Activated CD4-positive, alpha-beta T cell treated with anti-CD3 and anti-CD28 coated beads, Interleukin-10, Interleukin-2, amounts not matched to agents 100 ng/mL and 50 ng/mL, durations not matched to agents 16 hours and 8 hours (primary cell): ENCODE measurements at regions not wholly inside any gene's neighbourhood (a gene's known extent, or its start where the extent isn't known, plus 50 kb on each side); places are given as distances from the start of the nearest gene placed in this dataset.
A peak's percentile ranks its signal among the peaks of the same experiment; 100 is the strongest.
"Not testable (repeated sequence)": the region's sequence is repeated elsewhere in the genome, so short reads cannot be mapped to it uniquely, and the experiment has no call there.

ENCODE experiments used
- DNase-seq: peaks from one replicate; pipeline ENCODE4 v3.0.0-alpha.2; 2020

DNA sequence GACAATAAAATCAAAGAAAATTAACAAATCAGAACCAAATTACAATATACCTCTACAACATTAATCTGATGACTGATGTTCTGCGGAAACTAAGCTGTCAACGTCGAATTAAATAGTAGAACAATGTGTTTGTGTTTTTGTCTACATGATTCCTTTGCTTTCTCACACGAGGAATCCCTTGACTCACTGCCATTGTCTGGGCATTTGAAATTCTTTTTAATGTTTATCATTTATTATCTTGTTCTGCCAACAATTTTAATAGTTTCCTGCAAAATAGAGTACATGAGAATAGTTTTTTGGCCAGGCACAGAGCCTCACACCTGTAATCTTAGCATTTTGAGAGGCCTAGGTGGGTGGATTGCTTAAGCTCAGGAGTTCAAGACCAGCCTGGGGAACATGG is 76.6 kb upstream of the KRAS start:
- DNase-seq = no peak

DNA sequence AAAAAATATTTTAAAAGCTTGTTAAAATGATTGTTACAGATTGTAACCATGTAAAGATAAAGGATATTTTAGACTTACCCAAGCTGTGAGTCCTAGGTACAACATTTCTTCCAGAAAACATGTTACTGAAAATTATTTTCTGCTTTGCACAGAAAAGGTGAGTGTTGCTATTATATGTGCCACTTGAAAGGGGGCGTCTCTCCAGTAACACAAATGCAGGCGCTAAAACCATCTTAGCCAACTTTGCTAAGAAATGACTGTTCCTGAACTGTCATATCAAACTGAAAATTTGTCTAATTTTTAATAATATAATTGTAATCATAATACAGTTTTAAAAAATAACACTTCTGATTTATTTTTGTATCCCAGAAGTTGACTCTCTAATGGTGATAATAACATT is 75.6 kb upstream of the KRAS start:
- DNase-seq = no peak

DNA sequence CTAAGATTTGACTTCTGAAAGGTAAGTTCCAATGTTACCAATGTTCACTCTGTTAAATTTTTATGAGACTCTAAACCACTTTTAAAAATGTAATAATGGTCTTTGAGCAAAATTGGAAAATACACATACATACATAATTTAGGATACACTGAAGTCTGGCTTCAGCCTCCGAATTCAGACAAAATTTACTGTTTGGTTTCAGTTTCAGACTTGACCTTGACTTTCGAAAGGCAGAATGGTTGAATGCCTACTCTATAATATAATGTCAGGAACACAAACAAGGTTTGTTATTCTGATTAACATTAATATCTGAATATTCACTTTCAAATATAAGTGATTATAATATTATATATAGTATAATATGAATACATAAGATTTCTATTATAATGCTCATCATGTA is 74.1 kb upstream of the KRAS start:
- no peak for DNase-seq

DNA sequence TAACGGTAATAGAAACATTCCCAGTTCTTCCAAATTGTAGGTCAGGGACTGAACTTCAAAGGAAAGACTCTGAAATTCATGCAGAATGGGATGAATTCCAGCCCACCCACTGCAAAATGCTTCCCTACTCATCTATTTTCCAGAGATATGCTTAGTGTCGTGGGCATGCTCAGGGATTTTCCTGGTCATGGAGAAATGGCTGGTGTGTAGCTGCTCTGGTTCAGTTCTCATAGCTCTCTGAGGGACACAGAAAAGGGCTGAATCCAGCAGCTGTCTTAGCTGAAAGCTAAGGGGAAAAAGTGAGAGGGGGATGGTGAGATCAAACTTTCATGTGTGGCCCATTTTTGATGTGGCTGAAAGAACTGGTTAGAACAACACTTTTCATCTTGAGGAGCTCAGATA is 72.9 kb upstream of the KRAS start:
- DNase-seq = peak; percentile 30

DNA sequence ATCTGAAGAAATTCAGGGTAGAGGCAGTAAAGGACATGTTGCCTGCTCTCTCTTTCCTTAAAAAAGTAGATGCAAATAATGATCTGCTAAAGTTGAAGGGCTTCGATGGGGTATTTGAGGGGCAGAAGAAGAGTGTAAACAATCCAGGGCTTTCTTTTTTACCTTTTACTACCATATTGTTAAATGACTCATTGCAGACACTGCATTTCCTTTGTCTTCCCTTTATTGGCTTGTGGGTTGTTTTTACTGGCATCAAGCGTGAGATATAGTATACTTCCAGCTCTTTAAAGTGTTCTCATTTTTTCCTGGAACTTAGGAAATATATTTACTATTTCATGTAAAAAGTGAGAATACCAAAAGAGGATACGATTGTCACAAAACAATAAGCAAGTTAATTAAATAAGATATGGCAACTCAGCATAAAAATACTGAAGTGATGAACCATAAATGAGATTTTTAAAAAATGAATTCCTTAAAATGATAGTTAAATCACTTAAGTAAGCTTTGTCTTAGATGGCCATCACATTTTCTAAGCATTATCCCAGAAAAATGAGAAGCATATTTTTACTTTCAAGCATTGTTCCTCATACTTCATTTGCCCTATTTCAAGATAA is 72.3 kb upstream of the KRAS start:
- peak; percentile 45 for DNase-seq

DNA sequence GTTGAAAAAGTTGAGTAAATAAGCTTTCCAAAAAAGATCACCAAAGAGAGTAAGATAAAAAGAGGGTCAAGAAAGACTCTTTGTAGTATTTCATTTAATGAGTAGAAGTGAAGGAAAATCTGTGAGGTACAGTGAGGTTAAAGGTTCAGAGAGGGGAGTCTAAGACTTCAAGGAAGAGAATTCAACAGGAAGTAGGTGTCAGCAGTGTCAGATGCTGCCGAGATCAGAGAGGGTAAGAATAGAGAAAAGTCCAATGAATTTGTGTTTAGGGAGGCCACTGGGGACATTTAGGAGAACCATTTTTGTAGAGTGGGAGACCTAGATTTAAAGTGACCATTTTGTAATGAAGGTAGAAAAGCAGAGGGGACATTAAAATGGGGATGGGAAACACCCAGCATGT is 71.6 kb upstream of the KRAS start:
- DNase-seq = no peak

DNA sequence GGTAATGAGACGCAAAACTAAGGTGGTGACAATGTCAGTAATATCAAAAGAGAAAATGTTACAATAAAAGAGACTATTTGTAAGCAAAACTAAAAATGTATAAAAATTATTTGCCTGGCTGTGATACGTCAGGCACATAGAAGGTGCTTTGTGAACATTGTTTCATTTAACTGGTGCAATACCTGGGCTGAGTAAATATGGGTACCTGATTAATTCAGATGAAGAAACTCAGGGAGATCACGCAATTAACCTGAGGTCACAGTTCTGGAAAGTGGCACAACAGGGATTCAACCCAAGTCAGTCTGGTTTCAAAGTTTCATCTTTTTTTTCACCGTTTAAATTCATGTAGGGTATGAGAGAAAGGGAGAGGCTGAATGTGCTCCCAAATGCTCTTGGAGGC is 71.0 kb upstream of the KRAS start:
- DNase-seq = no peak

DNA sequence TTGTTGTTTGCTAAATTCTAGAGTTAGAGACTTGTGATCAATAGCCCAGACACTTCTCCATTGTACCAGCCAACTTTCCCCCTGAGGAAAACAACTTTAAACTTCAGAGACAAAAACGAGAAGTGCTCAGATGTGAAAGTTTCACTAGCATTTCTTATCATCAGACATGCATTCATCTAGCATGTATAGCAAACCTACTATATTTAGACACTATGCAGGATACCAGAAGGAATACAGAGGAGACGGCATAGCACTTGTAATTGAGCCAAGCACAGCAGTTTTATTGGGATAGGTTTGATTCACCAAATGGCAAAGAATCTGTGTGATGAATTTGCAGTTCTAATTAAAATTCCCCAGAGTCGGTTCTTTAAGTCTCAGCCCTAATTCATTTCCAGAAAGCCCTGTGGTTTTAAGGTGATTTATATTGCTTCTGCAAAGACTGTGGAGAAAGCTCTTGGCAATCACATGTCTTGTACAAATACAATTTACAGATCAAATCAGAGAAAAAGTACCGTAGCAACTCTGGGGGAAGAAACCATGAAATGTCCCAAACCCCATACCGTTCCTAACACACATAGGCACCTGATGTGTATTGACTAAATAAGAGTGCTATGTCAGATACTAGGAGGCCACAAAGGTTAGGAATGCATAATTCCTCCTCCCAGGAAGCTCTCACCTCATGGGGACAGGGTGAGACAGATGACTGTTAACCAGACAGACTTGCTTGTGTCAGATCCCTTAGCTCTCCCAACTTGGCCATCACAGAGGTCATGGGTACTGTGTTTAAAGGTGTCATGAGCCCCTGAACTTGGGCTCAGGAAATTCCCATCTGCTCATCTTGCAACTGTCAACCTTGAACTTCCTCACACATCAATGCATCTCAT is 69.6 kb upstream of the KRAS start:
- DNase-seq = peak; percentile 71

DNA sequence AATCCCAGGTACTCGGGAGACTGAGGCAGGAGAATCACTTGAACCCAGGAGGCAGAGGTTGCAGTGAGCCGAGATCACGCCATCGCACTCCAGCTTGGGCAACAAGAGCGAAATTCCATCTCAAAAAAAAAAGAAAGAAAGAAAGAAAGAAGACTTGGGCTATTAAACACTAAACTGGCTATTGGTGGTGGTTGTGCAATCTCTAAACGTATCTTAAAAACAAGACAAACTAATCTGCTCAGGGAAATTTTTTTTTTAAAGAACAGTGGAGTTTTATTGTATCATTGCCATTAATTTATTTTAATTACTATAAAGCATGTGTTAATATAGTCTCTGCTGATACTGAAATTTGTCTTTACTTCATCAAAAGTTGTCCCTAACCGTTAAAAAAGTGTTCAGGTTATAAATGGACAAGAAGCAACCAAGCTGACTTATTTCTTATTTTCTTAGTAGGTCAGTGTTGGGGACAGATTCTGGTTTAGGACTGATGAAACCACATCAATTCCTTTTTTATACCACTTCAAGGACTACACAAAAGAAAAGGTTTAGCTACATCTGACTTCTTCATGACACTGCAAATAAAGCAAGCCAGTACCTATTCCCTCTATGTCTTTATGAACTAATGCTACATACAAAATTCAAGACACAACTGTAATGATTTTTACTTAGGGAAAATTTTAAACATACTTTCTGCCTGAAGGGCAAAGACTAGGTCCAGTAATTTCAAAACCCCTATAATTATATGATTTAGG is 68.7 kb upstream of the KRAS start:
- no peak for DNase-seq

DNA sequence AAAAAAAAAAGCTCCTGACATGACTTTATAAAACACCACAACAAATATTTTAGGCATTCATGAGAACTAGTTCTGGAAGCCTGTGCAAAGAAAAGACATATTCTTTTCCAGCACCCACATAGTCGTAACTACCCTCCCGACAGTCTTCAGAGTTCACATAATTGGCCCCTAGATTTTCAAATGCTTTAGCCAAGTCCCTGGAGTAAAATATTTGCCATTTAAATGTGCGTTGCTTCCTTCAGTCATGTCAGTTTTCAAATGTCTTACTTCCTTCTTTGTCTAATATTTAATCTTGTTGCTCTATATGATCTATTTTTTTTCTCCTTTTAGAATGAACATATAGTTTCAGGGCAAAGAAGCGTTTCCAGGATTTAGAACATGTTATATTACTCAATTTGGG is 66.8 kb upstream of the KRAS start:
- DNase-seq = no peak

DNA sequence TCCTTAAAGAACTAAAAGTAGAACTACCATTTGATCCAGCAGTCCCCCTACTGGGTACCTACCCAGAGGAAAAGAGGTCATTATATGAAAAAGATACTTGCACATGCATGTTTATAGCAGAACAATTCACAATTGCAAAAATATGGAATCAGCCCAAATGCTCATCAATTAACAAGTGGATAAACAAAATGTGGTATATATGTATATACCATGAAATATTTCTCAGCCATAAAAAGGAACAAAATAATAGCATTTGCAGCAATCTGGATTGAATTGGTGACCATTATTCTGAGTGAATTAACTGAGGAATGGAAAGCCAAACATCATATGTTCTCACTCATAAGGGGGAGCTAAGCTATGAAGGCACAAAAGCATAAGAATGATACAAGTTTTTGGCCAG is 64.7 kb upstream of the KRAS start:
- DNase-seq = no peak

DNA sequence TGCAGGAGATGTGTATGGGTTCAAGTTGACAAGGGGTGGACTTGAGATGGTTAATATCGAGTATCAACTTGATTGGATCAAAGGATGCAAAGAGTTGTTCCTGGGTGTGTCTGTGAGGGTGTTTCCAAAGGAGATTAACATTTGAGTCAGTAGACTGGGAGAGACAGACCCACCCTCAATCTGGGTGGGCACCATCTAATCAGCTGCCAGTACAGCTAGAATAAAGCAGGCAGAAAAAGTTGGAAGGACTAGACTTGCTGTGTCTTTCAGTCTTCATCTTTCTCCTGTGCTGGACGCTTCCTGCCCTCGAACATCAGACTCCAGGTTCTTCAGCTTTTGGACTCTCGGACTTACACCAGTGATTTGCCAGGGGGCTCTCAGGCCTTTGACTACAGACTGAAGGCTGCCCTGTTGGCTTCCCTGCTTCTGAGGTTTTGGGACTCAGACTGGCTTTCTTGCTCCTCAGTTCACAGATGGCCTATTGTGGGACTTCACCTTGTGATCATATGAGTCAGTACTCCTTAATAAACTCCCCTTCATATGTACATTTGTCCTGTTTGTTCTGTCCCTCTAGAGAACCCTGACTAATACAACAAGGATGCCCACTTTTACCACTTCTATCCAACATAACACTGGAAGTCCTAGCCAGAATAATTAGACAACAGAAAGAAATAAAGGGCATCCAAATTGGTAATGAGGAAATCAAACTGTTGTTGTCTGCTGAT is 62.7 kb upstream of the KRAS start:
- DNase-seq = not testable (repeated sequence)

DNA sequence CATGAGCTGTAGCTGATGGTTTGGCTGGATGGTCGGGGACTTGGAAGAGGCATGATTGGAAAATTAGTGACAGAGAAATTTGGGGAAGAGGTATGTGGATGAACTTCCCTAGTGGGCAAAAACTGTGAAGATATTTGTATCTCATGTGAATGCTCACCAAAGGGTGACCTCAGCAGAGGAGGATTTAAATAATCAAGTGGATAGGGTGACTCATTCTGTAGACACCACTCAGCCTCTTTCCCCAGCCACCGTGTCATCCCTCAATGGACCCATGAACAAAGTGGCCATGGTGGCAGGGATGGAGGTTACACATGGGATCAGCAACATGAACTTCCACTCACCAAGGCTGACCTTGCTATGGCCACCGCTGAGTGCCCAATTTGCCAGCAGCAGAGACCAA is 60.8 kb upstream of the KRAS start:
- no peak for DNase-seq

DNA sequence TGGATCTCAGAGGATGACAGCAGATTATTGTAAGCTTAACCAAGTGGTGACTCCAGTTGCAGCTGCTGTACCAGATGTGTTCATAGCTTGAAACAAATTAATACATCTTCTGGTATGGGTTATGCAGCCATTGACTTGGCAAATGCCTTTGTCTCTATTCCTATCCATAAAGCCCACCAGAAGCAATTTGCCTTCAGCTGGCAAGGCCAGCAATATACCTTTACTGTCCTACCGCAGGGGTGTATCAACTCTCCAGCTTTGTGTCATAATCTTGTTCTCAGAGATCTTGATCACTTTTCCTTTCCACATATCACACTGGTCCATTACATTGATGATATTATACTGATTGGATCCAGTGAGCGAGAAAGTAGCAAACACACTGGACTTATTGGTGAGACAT is 59.3 kb upstream of the KRAS start:
- not testable (repeated sequence) for DNase-seq

DNA sequence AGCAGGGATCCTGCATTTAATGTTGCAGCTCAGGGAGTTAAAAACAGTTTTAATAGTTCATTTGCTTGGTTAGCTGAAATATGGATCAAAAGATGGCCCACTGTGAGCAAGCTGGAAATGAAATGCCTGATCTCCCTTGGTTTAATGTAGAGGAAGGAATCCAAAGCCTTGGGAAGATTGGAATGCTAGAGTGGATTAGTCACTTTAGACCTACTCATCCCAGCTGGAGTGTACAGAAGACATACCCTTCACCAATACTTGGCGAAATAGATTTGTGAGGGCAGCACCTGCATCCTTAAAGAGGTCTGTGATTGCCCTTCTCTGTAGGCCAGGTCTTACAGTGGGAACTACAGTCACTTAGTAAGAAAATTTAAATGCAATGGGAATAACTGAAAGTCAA is 58.0 kb upstream of the KRAS start:
- no peak for DNase-seq

DNA sequence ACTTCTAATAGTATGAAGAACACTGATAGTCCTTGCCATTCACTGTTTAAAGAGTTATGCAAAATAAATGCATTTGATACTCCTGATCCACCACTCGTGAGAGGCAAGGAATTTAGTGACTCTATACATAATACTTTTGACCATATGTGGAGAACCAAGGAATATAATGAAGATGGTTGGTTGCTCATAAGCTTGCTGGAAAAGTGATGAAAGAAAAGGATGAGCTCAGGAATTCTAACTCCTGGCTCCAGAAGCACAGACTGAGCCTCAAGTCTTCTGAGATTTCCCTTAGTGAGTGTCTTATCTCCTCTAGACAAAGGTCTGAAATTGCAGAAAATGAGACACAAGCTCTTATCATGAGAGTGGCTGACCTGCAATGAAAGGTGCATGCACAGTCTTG is 57.1 kb upstream of the KRAS start:
- no peak for DNase-seq

DNA sequence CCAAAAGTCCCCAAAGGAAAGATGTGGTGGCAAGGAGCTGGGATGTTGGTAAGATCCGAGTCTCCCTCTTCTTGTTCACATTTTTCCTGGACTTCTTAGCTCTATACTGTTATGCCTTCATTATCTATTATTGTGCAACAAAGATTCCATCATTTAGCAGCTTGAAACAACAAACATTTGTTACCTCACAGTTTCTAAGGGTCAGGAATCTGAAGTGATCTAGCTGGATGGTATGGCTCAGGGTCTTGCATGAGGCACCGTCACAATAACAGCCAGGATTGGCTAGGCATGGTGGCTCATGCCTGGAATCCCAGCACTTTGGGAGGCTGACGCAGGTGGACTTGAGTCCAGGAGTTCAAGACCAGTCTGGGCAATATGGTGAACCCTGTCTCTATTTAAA is 51.1 kb upstream of the KRAS start:
- DNase-seq = no peak
